ENCODE measurements at regions not wholly inside any gene's neighbourhood (a gene's known extent, or its start where the extent isn't known, plus 50 kb on each side); places are given as distances from the start of the nearest gene placed in this dataset.

- H3K27me3 ChIP-seq (replicated peaks in 1 of 2; ENCODE audit: control insufficient read depth in 2 of 2, insufficient read depth in 2 of 2, low read length in 1 of 2), result no peaks in the 10 kb centered on the region
- H2AFZ ChIP-seq (ENCODE audit: control insufficient read depth, low read depth, low read length), result no peak overlapping the region
- SMC1A ChIA-PET (ENCODE audit: uncharacterized antibody, unreplicated experiment), result no interaction called here
- H3K79me2 ChIP-seq (ENCODE audit: control insufficient read depth, insufficient read depth, low read length), result no peaks in the 10 kb centered on the region
- intact Hi-C loops (cut with micrococcal nuclease; ENCODE audit: unreplicated experiment), result no loop called here
- no TSS peak for BruUV-seq (replicated peaks)
- POLR2A ChIA-PET, result interaction anchor here (0.6 kb wide), 1 partner anchor 13 kb away, joined by 3 read pairs; no protein-coding TSS in a partner anchor
- ATAC-seq (no peak), DNase-seq (ENCODE audit: low read depth, low spot score) (no peak), FAIRE-seq (no peak)
- H3K27ac ChIP-seq (ENCODE audit: control insufficient read depth, insufficient read depth), result no peak overlapping the region
- in situ Hi-C loops (cut with MboI), result no loop called here
- no peak overlapping the region for H3K4me3 ChIP-seq
- no peak overlapping the region for H3K9ac ChIP-seq (ENCODE audit: control insufficient read depth, insufficient read depth, low read length)
- 53% methylated on average over 11 of the region's 11 CpGs for WGBS (ENCODE audit: insufficient coverage, insufficient replicate concordance, low lambda C conversion rate, missing lambda C conversion rate)
- no peaks in the 10 kb centered on the region for H4K20me1 ChIP-seq (ENCODE audit: control insufficient read depth, insufficient read depth)
- RAD21 ChIA-PET (ENCODE audit: unreplicated experiment), result no interaction called here
- no peaks in the 10 kb centered on the region for H3K9me3 ChIP-seq (replicated peaks; ENCODE audit: control insufficient read depth, insufficient read depth, low read length)
- CTCF ChIA-PET, result no interaction called here
- H3K4me1 ChIP-seq (ENCODE audit: control insufficient read depth, insufficient read depth, low read length), result no peaks in the 10 kb centered on the region
- no peak for TF ChIP-seq ZNF274 (IDR thresholded peaks at IDR 0.05; ENCODE audit: insufficient read depth, insufficient read length)
- TF ChIP-seq NFIC (IDR thresholded peaks at IDR 0.05; ENCODE audit: low read depth, low read length), result no peak
- no peaks in the 10 kb centered on the region for H3K36me3 ChIP-seq (ENCODE audit: control insufficient read depth in 2 of 2, insufficient read depth in 2 of 2, low read length in 1 of 2)
- no peak overlapping the region for H3K4me2 ChIP-seq (ENCODE audit: control insufficient read depth, insufficient read depth)
Measured at GRCh38 chr5:85843535-85843934, 774.2 kb upstream of the COX7C start.

GRCh38 chr5:85849411-85849810 lies 768.3 kb upstream of the COX7C start:
- BruUV-seq (replicated peaks), result no TSS peak
- H3K4me1 ChIP-seq (ENCODE audit: control insufficient read depth, insufficient read depth, low read length), result no peaks in the 10 kb centered on the region
- no peak for DNase-seq (ENCODE audit: low read depth, low spot score)
- H2AFZ ChIP-seq (ENCODE audit: control insufficient read depth, low read depth, low read length), result no peak overlapping the region
- intact Hi-C loops (cut with micrococcal nuclease; ENCODE audit: unreplicated experiment), result no loop called here
- no peaks in the 10 kb centered on the region for H3K9me3 ChIP-seq (replicated peaks; ENCODE audit: control insufficient read depth, insufficient read depth, low read length)
- no peak for ATAC-seq
- no peaks in the 10 kb centered on the region for H4K20me1 ChIP-seq (ENCODE audit: control insufficient read depth, insufficient read depth)
- H3K79me2 ChIP-seq (ENCODE audit: control insufficient read depth, insufficient read depth, low read length), result no peaks in the 10 kb centered on the region
- H3K27ac ChIP-seq (ENCODE audit: control insufficient read depth, insufficient read depth), result no peak overlapping the region
- no peaks in the 10 kb centered on the region for H3K27me3 ChIP-seq (replicated peaks in 1 of 2; ENCODE audit: control insufficient read depth in 2 of 2, insufficient read depth in 2 of 2, low read length in 1 of 2)
- no peak for FAIRE-seq
- no peaks in the 10 kb centered on the region for H3K36me3 ChIP-seq (ENCODE audit: control insufficient read depth in 2 of 2, insufficient read depth in 2 of 2, low read length in 1 of 2)
- H3K4me3 ChIP-seq, result no peak overlapping the region
- in situ Hi-C loops (cut with MboI), result no loop called here
- SMC1A ChIA-PET (ENCODE audit: uncharacterized antibody, unreplicated experiment), result interaction anchor here (0.6 kb wide), 1 partner anchor 223 kb away, joined by 3 read pairs; no protein-coding TSS in a partner anchor
- POLR2A ChIA-PET, result no interaction called here
- RAD21 ChIA-PET (ENCODE audit: unreplicated experiment), result no interaction called here
- H3K9ac ChIP-seq (ENCODE audit: control insufficient read depth, insufficient read depth, low read length), result no peak overlapping the region
- no peak overlapping the region for H3K4me2 ChIP-seq (ENCODE audit: control insufficient read depth, insufficient read depth)
- WGBS (ENCODE audit: insufficient coverage, insufficient replicate concordance, low lambda C conversion rate, missing lambda C conversion rate), result 11% methylated on average over 4 of the region's 4 CpGs
- CTCF ChIA-PET, result no interaction called here
- no peak for TF ChIP-seq ESRRA (IDR thresholded peaks at IDR 0.05; ENCODE audit: low read length)
- no peak for TF ChIP-seq SMAD1 (IDR thresholded peaks at IDR 0.05; ENCODE audit: low read depth, partially characterized antibody)
- no peak for TF ChIP-seq ZSCAN29 (IDR thresholded peaks at IDR 0.05)
- no peak for TF ChIP-seq PKNOX1 (IDR thresholded peaks at IDR 0.05)
- no peak for TF ChIP-seq GATAD2B (conservative IDR thresholded peaks at IDR 0.05; ENCODE audit: low read depth)
- TF ChIP-seq MYC (IDR thresholded peaks at IDR 0.05; ENCODE audit: insufficient read depth, insufficient read length, insufficient replicate concordance, low read length, severe bottlenecking), result no peak
- TF ChIP-seq E2F4 (IDR thresholded peaks at IDR 0.05; ENCODE audit: low read depth, low read length), result no peak
- TF ChIP-seq BHLHE40 (IDR thresholded peaks at IDR 0.05; ENCODE audit: borderline replicate concordance in 1 of 2, low read depth in 2 of 2, low read length in 1 of 2), result no peak
- no peak for TF ChIP-seq STAT1 (conservative IDR thresholded peaks at IDR 0.05)
- no peak for TF ChIP-seq SUPT20H (IDR thresholded peaks at IDR 0.05; ENCODE audit: borderline replicate concordance, control insufficient read depth, low read depth, low read length)
- TF ChIP-seq IRF5 (IDR thresholded peaks at IDR 0.05; ENCODE audit: borderline replicate concordance), result no peak
- no peak for TF ChIP-seq CBX3 (IDR thresholded peaks at IDR 0.05; ENCODE audit: borderline replicate concordance, low read depth)
- no peak for TF ChIP-seq RELA (IDR thresholded peaks at IDR 0.05; ENCODE audit: borderline replicate concordance, partially characterized antibody)
